ES-I3 (cell line): ENCODE measurements at regions not wholly inside any gene's neighbourhood (a gene's known extent, or its start where the extent isn't known, plus 50 kb on each side); places are given as distances from the start of the nearest gene placed in this dataset.
"Not testable (repeated sequence)": the region's sequence is repeated elsewhere in the genome, so short reads cannot be mapped to it uniquely, and the experiment has no call there.

Experiments used
- H3K36me3 ChIP-seq: 2 replicates; pipeline ENCODE4 v1.6.1; 2013; ENCODE audit warnings: mild to moderate bottlenecking, low read length, control low read depth, moderate library complexity; ENCODE audit not compliant: insufficient read depth
- H3K4me1 ChIP-seq: 2 replicates; pipeline ENCODE4 v1.6.1; 2013; ENCODE audit warnings: mild to moderate bottlenecking, control low read depth, low read length; ENCODE audit not compliant: insufficient read depth
- H3K9ac ChIP-seq: 2 replicates; pipeline ENCODE4 v1.6.1; 2013; ENCODE audit warnings: low read depth, mild to moderate bottlenecking, low read length, moderate library complexity
- H3K9me3 ChIP-seq: 2 replicates; pipeline ENCODE4 v1.6.1; 2013; ENCODE audit warnings: mild to moderate bottlenecking, low read length, moderate library complexity; ENCODE audit not compliant: control insufficient read depth, insufficient read depth

DNA sequence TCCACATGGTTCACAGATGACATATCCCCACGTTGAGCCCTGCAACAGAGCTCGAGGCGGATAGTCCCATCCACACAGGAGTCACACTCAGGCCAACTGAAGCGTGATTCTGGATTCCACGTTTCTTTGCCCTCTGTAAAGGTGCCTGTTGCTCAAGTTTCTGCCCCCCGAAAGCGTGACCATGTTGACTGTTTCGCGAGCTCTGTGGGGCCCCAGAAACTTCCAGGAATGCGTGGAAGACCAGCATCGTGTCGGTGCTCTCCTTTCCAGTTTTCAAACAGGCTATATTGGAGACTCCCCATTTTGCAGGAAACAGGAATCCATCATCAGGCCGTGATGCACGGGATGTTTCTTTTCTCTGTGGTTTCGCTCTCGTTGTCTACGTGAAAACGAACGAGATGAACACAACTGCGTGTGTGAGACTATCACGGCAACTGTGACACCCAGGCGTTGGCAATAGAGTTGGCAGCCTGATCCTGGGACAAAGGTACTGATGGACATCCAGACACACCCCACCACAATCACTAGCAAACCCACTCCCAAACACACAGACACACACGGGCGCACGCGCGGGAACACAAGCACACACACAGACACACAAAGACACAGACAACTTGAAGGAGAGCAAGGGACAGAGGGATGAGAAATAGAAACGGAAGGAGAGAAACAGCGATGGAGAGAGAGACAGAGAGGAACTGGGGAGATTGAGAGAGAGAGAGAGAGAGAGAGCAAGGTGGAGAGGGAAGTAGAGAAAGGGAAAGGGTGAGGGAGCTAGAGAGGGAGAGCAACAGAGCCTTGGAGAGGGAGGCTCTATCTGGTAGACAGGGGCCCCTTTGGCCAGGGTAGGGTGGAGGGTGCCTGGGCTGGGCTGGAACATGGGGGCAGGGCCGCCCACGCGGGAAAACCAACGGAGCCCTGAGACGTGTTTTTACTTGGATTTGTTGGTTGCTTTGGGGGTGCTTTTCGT is 1609.3 kb downstream of the SPATA31A7 start:
- peak overlapping the region; percentile 93; the same call in 1 of the 2 replicates for H3K9ac ChIP-seq
- not testable (repeated sequence) for H3K9me3 ChIP-seq

DNA sequence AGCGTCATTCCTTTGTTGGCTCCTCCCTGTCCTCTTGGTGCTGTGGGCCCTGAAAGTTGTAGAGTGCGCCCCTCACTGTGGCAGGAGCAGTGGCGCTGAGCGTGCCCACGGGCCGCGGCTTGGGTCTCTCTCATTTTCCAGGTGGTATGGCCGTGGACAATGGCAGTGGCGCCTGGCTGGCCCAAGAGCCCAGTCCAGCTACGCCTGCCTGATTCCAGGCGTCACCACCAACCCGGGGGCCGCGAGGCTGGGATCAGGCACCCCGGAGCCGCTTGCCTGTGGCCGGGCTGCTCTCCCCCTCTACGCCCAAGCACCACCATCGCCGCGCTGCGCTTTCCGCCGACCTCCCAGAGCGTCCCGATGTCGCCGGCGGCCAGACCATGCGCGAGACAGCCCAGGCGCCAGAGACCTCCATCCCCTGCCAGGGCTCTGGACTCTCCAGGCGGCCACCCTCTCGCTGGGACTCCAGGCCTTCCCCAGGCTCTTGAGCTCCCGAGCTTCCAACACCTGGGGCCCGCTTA is 1610.1 kb downstream of the SPATA31A7 start:
- not testable (repeated sequence) for H3K4me1 ChIP-seq, H3K9me3 ChIP-seq
- H3K9ac ChIP-seq = peak overlapping the region; percentile 93; the same call in 1 of the 2 replicates

More for the DNA sequence above, 1609.3 kb downstream of the SPATA31A7 start:
- H3K4me1 ChIP-seq, H3K36me3 ChIP-seq: not testable (repeated sequence)

DNA sequence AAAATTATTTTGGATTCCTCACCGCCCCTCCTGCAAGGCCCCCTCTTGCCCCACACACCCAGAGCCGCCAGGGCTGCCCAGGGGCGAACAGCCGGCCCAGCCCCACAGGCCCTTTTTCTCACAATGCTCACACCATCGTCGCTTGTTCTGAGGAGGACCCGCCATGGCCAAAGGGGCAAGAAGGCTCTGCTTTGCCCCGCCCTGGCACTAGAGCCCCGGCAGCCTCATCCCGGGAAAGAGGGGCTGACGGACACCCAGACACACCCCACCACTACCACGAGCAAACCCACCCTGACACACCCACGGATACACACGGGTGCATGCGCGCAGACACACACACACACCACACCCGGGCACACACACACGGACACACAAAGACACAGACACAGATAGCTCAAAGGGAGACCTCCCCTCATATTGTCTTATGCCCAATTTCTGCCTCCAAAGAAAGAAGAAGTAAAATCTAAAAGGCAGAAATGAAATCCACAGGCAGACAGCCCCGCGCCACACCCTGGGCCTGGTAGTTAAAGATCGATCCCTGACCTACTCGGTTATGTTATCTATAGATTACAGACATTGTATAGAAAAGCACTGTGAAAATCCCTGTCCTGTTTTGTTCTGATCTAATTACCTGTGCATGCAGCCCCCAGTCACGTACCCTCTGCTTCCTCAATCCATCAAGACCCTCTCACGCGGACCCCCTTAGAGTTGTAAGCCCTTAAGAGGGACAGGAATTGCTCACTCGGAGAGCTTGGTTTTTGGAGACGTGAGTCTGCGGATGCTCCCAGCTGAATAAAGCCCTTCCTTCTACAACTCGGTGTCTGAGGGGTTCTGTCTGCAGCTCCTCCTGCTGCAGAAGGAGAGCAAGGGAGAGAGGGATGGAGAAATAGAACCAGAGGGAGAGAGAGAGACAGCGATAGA is 1610.9 kb downstream of the SPATA31A7 start:
- not testable (repeated sequence) for H3K4me1 ChIP-seq, H3K36me3 ChIP-seq, H3K9me3 ChIP-seq
- H3K9ac ChIP-seq = peak overlapping the region; percentile 93; the same call in 1 of the 2 replicates

More for the DNA sequence above, 1610.1 kb downstream of the SPATA31A7 start:
- not testable (repeated sequence) for H3K36me3 ChIP-seq

DNA sequence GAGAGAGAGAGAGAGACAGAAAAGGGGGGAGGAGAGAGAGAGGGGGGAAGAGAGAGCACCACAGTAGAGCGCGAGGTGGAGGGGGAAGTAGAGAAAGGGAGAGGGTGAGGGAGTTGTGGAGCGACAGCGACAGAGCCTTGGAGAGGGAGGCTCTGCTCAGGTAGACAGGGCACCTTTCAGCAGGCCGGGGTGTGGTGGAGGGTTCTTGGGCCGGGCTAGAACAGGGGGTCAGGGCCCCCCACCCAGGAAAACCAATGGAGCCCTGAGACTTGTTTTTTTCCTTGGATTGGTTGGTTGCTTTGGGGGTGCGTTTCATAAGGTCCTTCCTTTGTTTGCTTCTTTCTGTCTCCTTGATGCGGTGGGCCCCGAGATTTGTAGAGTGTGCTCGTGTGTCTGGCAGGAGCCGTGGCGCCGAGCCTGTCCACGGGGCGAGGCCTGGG is 1611.6 kb downstream of the SPATA31A7 start:
- H3K9ac ChIP-seq = peak overlapping the region; percentile 93; the same call in 1 of the 2 replicates

DNA sequence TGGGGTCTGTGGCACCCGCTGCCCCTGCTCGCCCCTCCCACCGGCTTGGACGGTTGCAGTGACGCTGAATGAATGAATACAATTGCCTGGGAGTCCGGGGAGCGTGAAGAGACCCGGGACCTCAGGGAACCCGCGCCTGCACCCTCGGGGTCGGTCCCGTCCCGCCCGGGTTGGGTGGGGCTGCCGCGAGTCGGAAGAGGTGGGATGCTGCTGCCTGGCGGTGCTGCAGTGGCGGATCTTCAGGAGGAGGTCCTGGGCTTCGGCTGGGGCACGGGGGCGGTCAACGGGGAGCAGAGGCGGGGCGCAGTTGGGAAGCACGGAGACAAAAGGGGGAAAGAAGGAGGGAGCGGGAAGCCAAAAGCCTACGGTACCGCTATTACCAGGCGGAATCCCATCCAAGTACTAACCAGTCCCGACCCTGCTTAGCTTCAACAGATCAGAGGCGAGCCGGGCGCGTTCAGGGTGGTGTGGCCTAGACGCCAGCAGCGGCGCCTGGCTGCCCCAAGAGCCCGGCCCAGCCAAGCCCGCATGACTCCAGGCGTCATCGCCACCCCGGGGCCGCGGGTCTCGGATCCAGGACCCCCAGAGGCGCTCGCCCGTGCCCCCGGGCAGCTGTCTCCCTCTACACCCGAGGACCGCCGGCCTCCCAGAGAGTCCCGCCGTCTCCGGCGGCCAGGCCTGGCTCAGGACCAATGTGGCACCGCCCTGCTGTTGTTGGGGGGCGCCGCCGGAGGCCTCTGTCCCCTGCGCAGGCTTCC is 1612.3 kb downstream of the SPATA31A7 start:
- not testable (repeated sequence) for H3K4me1 ChIP-seq, H3K36me3 ChIP-seq, H3K9me3 ChIP-seq
- peak overlapping the region; percentile 93 for H3K9ac ChIP-seq

More for the DNA sequence above, 1611.6 kb downstream of the SPATA31A7 start:
- H3K9me3 ChIP-seq, H3K4me1 ChIP-seq, H3K36me3 ChIP-seq: not testable (repeated sequence)

DNA sequence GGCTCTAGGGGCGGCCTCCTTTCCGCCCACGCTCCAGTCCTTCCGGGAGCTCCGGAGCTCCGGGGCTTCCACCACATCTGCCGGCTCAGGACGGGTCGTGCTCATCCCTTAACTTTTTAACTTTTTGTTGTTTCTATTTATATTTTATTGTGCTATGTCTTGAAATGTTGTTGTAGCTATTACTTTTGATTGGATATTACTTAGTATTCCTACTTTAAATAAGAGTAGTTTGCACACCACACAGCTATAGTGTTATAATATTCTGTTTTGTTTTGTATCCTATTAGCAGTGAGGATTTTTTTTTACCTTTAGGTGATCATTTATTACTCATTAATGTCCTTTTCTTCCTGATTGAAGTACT is 1612.9 kb downstream of the SPATA31A7 start:
- H3K9me3 ChIP-seq, H3K36me3 ChIP-seq, H3K4me1 ChIP-seq: not testable (repeated sequence)
- H3K9ac ChIP-seq = peak overlapping the region; percentile 93; the same call in 1 of the 2 replicates

DNA sequence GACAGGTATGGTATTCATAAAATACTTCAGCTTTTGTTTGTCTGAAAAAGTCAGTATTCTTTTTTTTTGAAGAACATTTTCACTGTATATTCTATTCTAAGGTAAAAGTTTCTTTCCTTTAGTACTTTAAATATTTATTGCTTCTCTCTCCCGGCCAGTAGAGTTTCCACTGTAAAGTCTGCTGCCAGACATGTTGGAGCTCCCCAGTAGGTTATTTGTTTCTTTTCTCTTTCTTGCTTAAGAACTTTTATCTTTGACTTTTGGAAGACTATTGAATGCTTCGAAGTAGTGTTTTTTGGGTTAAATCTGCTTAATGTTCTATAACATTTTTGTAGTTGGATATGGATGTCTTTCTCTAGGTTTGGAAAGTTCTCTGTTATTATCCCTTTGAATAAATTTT is 1613.3 kb downstream of the SPATA31A7 start:
- not testable (repeated sequence) for H3K9me3 ChIP-seq, H3K9ac ChIP-seq, H3K36me3 ChIP-seq, H3K4me1 ChIP-seq

DNA sequence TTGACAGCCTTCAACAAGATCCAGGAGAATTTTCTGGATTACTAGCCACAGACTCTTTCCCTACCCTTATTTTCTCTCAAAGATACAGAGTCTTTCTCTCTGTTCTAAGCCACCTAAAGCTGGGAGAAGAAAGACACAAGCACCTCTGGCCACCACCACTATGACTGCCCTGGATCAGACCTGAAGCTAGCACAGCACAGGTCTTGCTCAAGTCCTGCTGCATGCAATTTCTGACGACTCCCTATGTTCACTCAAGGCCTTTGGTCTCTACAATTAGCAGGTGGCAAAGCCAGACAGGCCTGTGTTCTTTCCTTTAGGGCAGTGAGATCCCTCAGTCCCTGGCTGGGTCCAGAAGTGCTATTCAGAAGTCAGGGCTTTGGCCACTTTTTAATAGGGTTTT is 1614.5 kb downstream of the SPATA31A7 start:
- H3K9ac ChIP-seq, H3K36me3 ChIP-seq, H3K9me3 ChIP-seq, H3K4me1 ChIP-seq: not testable (repeated sequence)

DNA sequence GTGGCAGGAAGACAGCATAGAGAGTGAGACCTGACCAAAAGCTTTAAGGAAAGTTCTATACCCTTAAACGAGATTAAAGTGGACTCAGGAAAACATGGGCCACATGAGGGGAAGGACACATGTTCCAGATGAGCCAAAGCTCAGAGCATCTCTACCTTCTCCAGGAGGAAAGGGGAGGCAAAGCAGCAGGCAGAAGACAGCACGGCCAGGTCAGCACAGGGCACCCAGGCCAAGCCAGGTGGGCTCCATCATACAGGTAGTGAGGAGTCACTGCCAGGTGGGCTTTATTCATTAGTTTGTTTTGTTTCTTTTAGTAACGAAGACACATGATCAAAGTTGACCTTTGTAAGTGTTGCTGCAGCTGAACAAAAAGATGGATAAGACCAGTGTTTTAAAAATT is 1617.6 kb downstream of the SPATA31A7 start:
- H3K9me3 ChIP-seq, H3K4me1 ChIP-seq, H3K9ac ChIP-seq, H3K36me3 ChIP-seq: not testable (repeated sequence)

DNA sequence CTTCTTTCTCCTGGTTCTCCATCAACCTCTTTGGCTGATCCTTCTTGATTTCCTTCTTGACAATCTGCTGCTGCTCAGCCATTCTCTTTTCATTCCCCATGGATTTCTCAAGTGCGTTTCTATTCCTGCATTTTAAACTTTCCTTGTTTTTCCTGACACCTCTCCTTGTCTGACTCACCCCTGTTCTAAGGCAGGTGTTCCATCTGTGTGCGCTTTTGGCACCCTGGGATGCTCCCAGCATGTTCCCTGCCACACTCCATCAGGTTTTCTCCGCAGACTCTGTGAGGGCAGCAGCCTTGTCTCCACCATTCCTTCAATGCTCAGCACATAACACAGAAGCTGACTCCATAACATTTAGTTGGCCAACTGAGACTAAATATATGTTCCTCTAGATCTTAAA is 1618.2 kb downstream of the SPATA31A7 start:
- not testable (repeated sequence) for H3K4me1 ChIP-seq, H3K9me3 ChIP-seq, H3K36me3 ChIP-seq, H3K9ac ChIP-seq

DNA sequence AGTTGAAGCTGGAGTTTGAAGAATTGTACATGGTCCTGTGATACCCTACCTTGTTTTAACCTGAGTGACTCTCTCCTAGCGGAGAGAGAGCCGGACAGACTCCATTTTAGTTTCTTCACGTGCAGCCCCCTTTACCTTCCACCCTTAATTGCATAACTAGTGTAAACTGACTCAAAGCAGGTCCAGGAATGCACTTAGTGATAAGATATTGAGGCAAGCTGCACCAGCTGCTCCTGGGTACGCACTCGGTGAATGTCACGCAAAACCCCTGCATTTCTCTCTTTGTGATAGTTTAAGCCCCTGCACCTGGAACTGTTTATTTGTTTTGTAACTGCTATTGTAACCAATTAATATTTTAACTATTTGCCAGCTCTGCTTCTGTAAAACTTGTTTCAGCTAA is 1620.5 kb downstream of the SPATA31A7 start:
- not testable (repeated sequence) for H3K4me1 ChIP-seq, H3K36me3 ChIP-seq, H3K9ac ChIP-seq, H3K9me3 ChIP-seq

DNA sequence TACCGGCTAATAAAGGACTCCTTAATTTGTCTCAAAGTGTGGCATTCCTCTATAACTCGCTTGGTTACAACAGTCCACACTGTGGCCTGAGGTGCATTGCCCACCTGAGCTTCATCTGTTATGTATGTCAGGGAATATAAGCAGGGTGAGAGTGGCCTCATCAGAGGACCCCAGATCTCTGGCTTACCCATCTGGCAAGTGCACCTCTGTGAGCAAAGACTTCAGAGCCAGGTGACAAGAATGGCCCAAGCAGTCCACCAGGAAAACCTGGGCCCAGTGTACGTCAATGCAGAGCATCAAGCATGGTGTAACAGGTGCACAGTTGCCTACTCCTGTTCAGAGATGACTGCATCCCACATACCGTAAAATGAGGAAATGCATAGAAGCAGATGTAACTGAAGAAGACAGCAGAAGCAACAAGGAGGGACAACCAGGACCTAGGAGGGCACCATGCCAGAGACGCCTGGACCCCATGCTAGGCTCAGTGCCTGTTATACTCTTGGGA is 1621.0 kb downstream of the SPATA31A7 start:
- not testable (repeated sequence) for H3K9me3 ChIP-seq, H3K9ac ChIP-seq, H3K36me3 ChIP-seq, H3K4me1 ChIP-seq

DNA sequence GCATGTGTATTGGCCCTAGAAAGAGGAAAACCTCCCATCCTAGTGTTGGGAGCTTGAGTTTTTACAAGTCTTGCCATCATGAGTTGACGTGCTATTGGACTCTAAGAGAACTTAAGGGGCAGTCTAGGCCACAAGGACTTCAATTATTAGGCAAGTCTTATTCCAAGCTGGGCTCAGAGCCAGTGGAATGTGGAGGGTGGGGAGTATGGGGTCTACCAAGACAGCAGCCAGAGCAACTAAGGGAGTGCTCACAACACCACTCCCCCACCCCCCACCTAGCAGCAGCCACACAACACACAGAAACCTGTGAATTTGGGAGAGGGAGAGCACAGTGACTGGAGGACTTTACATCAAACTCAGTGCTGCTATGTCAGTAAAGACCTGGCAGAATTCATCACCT is 1625.6 kb downstream of the SPATA31A7 start:
- H3K4me1 ChIP-seq = not testable (repeated sequence)

DNA sequence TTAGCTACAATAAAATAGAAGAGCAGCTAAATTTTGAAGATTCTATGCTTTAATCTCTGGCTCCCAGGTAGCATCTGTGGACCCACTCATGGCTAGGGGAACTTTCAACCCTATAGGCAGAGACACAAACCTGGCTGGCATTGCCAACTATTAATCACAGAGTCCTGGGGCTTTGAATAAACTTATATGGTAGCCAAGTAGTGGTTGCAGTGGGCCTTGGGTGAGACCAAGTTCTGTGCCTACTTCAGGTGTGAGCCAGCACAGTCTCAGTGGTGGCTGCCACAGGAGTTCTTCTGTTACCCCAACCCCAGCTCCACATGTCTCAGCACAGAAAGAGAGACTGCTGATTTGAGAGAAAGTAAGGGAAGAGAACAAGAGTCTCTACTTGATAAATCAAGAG is 1626.5 kb downstream of the SPATA31A7 start:
- H3K36me3 ChIP-seq, H3K9ac ChIP-seq, H3K9me3 ChIP-seq, H3K4me1 ChIP-seq: not testable (repeated sequence)

More for the DNA sequence above, 1625.6 kb downstream of the SPATA31A7 start:
- H3K9me3 ChIP-seq, H3K36me3 ChIP-seq, H3K9ac ChIP-seq: not testable (repeated sequence)
